Liver (tissue), 8 donors: ENCODE measurements at regions not wholly inside any gene's neighbourhood (a gene's known extent, or its start where the extent isn't known, plus 50 kb on each side); places are given as distances from the start of the nearest gene placed in this dataset.

ENCODE experiments used
- DNase-seq: peaks from one replicate; pipeline ENCODE4 v3.0.0-alpha.2; 2017; ENCODE audit warnings: low spot score
- H3K27ac ChIP-seq, 2 donors: one replicate each; pipeline ENCODE4 v1.7.0; 2013; ENCODE audit warnings: inconsistent platforms in 2 of 2, low read length in 2 of 2, control low read depth in 1 of 2, low read depth in 1 of 2, mild to moderate bottlenecking in 1 of 2
- H3K27me3 ChIP-seq, 4 donors: one replicate each; pipeline versions ENCODE4 v1.6.1 to v1.7.0; 2013; ENCODE audit warnings: low read length in 3 of 4, inconsistent platforms in 1 of 4, mild to moderate bottlenecking in 1 of 4, moderate library complexity in 1 of 4; ENCODE audit not compliant: control insufficient read depth in 4 of 4, insufficient read depth in 4 of 4
- H3K36me3 ChIP-seq, 4 donors: one replicate each; pipeline versions ENCODE4 v1.6.1 to v1.7.0; 2013; ENCODE audit warnings: low read length in 3 of 4, mild to moderate bottlenecking in 3 of 4, low read depth in 1 of 4, moderate library complexity in 1 of 4; ENCODE audit not compliant: control insufficient read depth in 4 of 4, insufficient read depth in 3 of 4
- H3K4me1 ChIP-seq, 4 donors: one replicate each; pipeline versions ENCODE4 v1.6.1 to v1.7.0; 2013; ENCODE audit warnings: low read length in 3 of 4, mild to moderate bottlenecking in 3 of 4, moderate library complexity in 1 of 4; ENCODE audit not compliant: control insufficient read depth in 4 of 4, insufficient read depth in 4 of 4
- H3K4me3 ChIP-seq, 3 donors: one replicate each; pipeline versions ENCODE4 v1.6.1 to v1.7.0; 2013; ENCODE audit warnings: low read length in 3 of 3, control low read depth in 1 of 3, low read depth in 1 of 3, mild to moderate bottlenecking in 1 of 3
- H3K9ac ChIP-seq, 2 donors: one replicate each; pipeline ENCODE4 v1.7.0; 2013; ENCODE audit warnings: low read length in 2 of 2, mild to moderate bottlenecking in 2 of 2, moderate library complexity in 2 of 2, control low read depth in 1 of 2, low read depth in 1 of 2
- H3K9me3 ChIP-seq, 4 donors: one replicate each; pipeline versions ENCODE4 v1.6.1 to v1.7.0; 2013; ENCODE audit warnings: low read length in 3 of 4; ENCODE audit not compliant: control insufficient read depth in 4 of 4
- EGR1 ChIP-seq, 2 donors: IDR thresholded peaks; 2 replicates each; pipeline ENCODE4 v1.6.1; 2016 to 2018; ENCODE audit warnings: antibody characterized with exemption in 2 of 2, low read depth in 2 of 2
- FOXA1 ChIP-seq: IDR thresholded peaks from 2 replicates; pipeline ENCODE4 v1.6.1; 2016; ENCODE audit warnings: antibody characterized with exemption
- FOXA2 ChIP-seq: IDR thresholded peaks from 2 replicates; pipeline ENCODE4 v1.6.1; 2016; ENCODE audit warnings: antibody characterized with exemption
- GABPA ChIP-seq, 2 donors: IDR thresholded peaks in 1 of 2; conservative IDR thresholded peaks in 1 of 2; 2 replicates each; pipeline ENCODE4 v1.6.1; 2016; ENCODE audit warnings: antibody characterized with exemption in 2 of 2, mild to moderate bottlenecking in 1 of 2, moderate library complexity in 1 of 2
- HNF4G ChIP-seq: IDR thresholded peaks from 2 replicates; pipeline ENCODE4 v1.6.1; 2016; ENCODE audit warnings: antibody characterized with exemption
- JUND ChIP-seq, 2 donors: IDR thresholded peaks; 2 replicates each; pipeline ENCODE4 v1.6.1; 2016; ENCODE audit warnings: antibody characterized with exemption in 2 of 2
- NR2F2 ChIP-seq: IDR thresholded peaks from 2 replicates; pipeline ENCODE4 v1.6.1; 2016; ENCODE audit warnings: antibody characterized with exemption
- REST ChIP-seq: IDR thresholded peaks from 2 replicates; pipeline ENCODE4 v1.6.1; 2016; ENCODE audit warnings: antibody characterized with exemption, mild to moderate bottlenecking
- SP1 ChIP-seq: IDR thresholded peaks from 2 replicates; pipeline ENCODE4 v1.6.1; 2018; ENCODE audit warnings: antibody characterized with exemption, mild to moderate bottlenecking
- ZBTB33 ChIP-seq: IDR thresholded peaks from 2 replicates; pipeline ENCODE4 v1.6.1; 2016; ENCODE audit warnings: antibody characterized with exemption
- WGBS: extraction: QIAGEN DNeasy Blood & Tissue Kit; methylation state at CpG from one replicate; pipeline ENCODE4 v1.1.7; 2013; 5-methylcytosine and 5-hydroxymethylcytosine counted together
- TF ChIP-seq, protein P1 (sequence below): IDR thresholded peaks from 2 replicates; pipeline ENCODE4 v1.6.1; 2016; ENCODE audit warnings: antibody characterized with exemption
- TF ChIP-seq, protein P2 (sequence below): fragments of 150-350 bp; IDR thresholded peaks from 2 replicates; pipeline ENCODE4 v1.5.1; 2017; ENCODE audit warnings: improper control_type of control experiment, low read depth, low read length; ENCODE audit not compliant: missing input control
- donor health status: healthy.
- donor health status: healthy.
- donor health status: healthy.
- donor health status: healthy.
- donor health status: healthy.

- no peaks in the 10 kb centered on the region for H3K27me3 ChIP-seq
- peaks cover 0 to 3% (median 0%) of the 10 kb centered on the region in 4 donors for H3K9me3 ChIP-seq
- H3K4me1 ChIP-seq = no peaks in the 10 kb centered on the region
- WGBS = 62% methylated on average over 3 of the region's 3 CpGs
- no peak for DNase-seq
- no peak overlapping the region for H3K9ac ChIP-seq
- TF ChIP-seq HNF4G (no peak), ZBTB33 (no peak), NR2F2 (no peak), FOXA1 (no peak), REST (no peak), FOXA2 (no peak), JUND (IDR thresholded peaks at IDR 0.05) (no peak)
- TF ChIP-seq, protein P1, sequence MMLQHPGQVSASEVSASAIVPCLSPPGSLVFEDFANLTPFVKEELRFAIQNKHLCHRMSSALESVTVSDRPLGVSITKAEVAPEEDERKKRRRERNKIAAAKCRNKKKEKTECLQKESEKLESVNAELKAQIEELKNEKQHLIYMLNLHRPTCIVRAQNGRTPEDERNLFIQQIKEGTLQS = no peak
- no peaks in the 10 kb centered on the region for H3K36me3 ChIP-seq
- no peak overlapping the region for H3K4me3 ChIP-seq
- no peak overlapping the region for H3K27ac ChIP-seq
Observed at GRCh38 chr3:180329187-180329586, 272.8 kb upstream of the TTC14 start.

GRCh38 chr3:180329847-180330246 lies 272.1 kb upstream of the TTC14 start:
- TF ChIP-seq SP1 (no peak), FOXA1 (no peak), GABPA (IDR thresholded peaks at IDR 0.05 in 1 of 2, conservative IDR thresholded peaks at IDR 0.05 in 1 of 2) (no peak), ZBTB33 (no peak), NR2F2 (no peak), FOXA2 (no peak), EGR1 (IDR thresholded peaks at IDR 0.05; ENCODE audit: low read depth in 2 of 2) (no peak)
- TF ChIP-seq, protein P2, sequence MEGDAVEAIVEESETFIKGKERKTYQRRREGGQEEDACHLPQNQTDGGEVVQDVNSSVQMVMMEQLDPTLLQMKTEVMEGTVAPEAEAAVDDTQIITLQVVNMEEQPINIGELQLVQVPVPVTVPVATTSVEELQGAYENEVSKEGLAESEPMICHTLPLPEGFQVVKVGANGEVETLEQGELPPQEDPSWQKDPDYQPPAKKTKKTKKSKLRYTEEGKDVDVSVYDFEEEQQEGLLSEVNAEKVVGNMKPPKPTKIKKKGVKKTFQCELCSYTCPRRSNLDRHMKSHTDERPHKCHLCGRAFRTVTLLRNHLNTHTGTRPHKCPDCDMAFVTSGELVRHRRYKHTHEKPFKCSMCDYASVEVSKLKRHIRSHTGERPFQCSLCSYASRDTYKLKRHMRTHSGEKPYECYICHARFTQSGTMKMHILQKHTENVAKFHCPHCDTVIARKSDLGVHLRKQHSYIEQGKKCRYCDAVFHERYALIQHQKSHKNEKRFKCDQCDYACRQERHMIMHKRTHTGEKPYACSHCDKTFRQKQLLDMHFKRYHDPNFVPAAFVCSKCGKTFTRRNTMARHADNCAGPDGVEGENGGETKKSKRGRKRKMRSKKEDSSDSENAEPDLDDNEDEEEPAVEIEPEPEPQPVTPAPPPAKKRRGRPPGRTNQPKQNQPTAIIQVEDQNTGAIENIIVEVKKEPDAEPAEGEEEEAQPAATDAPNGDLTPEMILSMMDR = no peak
- H3K36me3 ChIP-seq = no peaks in the 10 kb centered on the region
- no peaks in the 10 kb centered on the region for H3K27me3 ChIP-seq
- WGBS = 60% methylated on average over 2 of the region's 2 CpGs
- no peak for DNase-seq
- H3K27ac ChIP-seq = no peak overlapping the region
- peaks cover 0 to 1% (median 0%) of the 10 kb centered on the region in 4 donors for H3K9me3 ChIP-seq
- no peaks in the 10 kb centered on the region for H3K4me1 ChIP-seq
- no peak overlapping the region for H3K4me3 ChIP-seq
- no peak overlapping the region for H3K9ac ChIP-seq
